Testis (tissue), 2 donors: ENCODE measurements at regions not wholly inside any gene's neighbourhood (a gene's known extent, or its start where the extent isn't known, plus 50 kb on each side); places are given as distances from the start of the nearest gene placed in this dataset.

ENCODE experiments used
- DNase-seq: peaks from one replicate; pipeline ENCODE4 v3.0.0-alpha.2; 2019
- H3K27ac ChIP-seq, 2 donors: fragments of 200-600 bp; sonication (generic); one replicate each; pipeline ENCODE4 v1.5.1; 2019
- H3K27me3 ChIP-seq: fragments of 200-600 bp; sonication (generic); one replicate; pipeline ENCODE4 v1.5.1; 2019
- H3K36me3 ChIP-seq: fragments of 200-600 bp; sonication (generic); one replicate; pipeline ENCODE4 v1.5.1; 2017; ENCODE audit warnings: low read depth; ENCODE audit errors: missing control alignments
- H3K4me1 ChIP-seq: fragments of 200-600 bp; sonication (generic); one replicate; pipeline ENCODE4 v1.5.1; 2019
- H3K4me3 ChIP-seq, 2 donors: fragments of 200-600 bp; sonication (generic); one replicate each; pipeline ENCODE4 v1.5.1; 2017 to 2019
- H3K9me3 ChIP-seq: fragments of 200-600 bp; sonication (generic); one replicate; pipeline ENCODE4 v1.5.1; 2017
- POLR2A ChIP-seq: fragments of 450-650 bp; IDR thresholded peaks from one replicate; pipeline ENCODE4 v1.6.1; 2017; ENCODE audit warnings: antibody characterized with exemption, mild to moderate bottlenecking, moderate library complexity
- WGBS, 2 donors: methylation state at CpG; one replicate each; pipeline ENCODE4 v1.1.5; 2018; 5-methylcytosine and 5-hydroxymethylcytosine counted together
- intact Hi-C: fragments of 100-400 bp; cut with DNase I; formaldehyde crosslinking; loops from one replicate; pipeline ENCODE4 v1.15.1; 2023; ENCODE audit warnings: low total_unique reads
- TF ChIP-seq, protein P1 (sequence below), 3 experiments: fragments of 450-650 bp in 2 of 3; fragments of 200-600 bp in 1 of 3; sonication (generic) in 1 of 3; IDR thresholded peaks; one replicate each; pipeline ENCODE4 v1.5.1; 2016 to 2019; ENCODE audit warnings: antibody characterized with exemption in 3 of 3, mild to moderate bottlenecking in 2 of 3, moderate library complexity in 1 of 3

DNA sequence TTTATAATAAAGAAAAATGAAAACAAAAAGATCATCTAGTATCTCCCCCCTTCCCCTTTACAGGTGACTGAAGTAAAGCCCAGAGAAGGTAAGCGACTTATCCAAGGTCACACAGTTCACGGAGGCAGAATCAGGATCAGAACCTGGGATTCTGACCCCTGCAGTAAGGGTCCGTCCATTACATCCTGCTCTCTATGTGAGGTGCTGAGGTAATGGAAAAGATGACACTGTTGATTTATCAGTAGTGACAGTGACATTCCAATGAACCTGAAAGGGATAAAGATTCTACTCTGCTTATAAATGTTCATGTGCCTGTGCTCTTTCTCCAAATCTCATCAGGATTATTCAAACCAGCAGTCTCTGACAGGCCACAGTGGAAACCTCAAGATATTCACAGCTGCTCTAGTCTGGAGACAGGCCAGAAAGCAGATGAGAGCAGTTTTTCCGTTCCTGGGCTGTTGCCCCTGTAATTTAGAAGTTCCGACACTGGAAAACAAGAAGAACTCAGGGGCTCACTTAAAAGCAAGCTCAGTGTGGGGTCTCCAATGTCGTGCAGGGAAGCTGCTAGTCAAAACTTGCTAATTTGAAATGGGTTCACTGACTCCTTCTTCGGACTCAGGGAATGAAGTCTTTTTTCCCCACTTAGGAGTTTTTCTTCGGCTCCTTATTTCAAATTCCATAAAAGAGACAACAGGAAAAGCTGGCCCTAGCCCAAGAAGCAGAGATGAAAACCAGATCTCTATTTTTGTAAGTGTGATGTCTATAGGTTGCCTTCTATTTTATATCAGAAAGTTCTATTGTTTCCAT, 131.8 kb upstream of the EEA1 start:
- Histone ChIP-seq H3K4me3 (no peak overlapping the region), H3K27ac (peak overlapping the region in 1 of 2 donors; percentile 45), H3K4me1 (peaks cover 10% of the 10 kb centered on the region), H3K27me3 (no peaks in the 10 kb centered on the region), H3K36me3 (no peaks in the 10 kb centered on the region), H3K9me3 (no peaks in the 10 kb centered on the region)
- intact Hi-C loops: no loop called here
- peak; percentile 55 for DNase-seq
- no peak for TF ChIP-seq POLR2A
- TF ChIP-seq, protein P1, sequence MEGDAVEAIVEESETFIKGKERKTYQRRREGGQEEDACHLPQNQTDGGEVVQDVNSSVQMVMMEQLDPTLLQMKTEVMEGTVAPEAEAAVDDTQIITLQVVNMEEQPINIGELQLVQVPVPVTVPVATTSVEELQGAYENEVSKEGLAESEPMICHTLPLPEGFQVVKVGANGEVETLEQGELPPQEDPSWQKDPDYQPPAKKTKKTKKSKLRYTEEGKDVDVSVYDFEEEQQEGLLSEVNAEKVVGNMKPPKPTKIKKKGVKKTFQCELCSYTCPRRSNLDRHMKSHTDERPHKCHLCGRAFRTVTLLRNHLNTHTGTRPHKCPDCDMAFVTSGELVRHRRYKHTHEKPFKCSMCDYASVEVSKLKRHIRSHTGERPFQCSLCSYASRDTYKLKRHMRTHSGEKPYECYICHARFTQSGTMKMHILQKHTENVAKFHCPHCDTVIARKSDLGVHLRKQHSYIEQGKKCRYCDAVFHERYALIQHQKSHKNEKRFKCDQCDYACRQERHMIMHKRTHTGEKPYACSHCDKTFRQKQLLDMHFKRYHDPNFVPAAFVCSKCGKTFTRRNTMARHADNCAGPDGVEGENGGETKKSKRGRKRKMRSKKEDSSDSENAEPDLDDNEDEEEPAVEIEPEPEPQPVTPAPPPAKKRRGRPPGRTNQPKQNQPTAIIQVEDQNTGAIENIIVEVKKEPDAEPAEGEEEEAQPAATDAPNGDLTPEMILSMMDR (IDR thresholded peaks at IDR 0.05): no peak
- WGBS, 2 donors: 51 to 55% methylated on average over 8 of the region's 8 CpGs

DNA sequence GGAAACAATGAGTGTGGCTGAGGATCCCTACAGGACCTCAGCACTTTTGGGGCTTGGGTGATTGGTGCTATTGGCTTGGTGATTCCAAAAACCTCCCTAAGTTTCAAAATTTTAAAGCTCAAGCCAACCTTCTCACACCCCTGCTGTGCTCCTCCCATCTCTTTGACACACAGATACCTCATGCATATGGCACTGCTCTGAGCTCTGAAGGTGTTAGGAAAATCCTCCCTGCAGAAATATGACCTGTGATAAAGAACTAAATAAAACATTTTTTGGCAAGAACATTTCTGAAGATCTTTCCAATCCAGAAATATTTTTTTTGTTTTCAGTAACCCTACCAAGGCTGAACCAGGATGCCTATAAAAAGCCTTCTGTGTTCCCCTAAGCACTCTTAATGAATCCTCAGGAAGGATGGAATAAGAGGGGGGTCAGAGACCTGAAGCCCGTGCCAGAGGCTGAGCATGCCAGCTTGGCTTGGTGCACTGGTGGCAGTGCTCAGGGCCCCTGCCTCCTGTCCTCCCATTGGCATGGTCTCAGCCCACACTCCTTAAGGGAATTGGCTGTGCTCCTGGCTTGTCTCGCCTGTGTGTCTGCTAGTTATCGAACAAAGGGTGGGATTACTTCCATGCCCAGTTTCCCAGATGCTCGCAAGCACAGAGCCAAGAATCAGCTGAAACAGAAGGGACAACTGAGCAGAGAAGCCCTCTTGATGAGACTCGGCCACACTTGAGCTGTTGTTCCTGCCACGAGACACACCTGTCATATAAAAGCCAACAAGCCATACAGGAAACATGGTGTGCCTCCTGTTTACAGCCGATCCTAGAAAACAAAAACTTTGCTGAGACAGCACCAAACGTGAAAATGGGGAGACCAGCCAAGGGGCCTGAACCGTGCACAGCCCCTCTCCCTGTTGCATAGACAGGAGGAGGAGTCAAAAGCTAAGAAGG, 132.7 kb upstream of the EEA1 start:
- TF ChIP-seq, protein P1 (IDR thresholded peaks at IDR 0.05): no peak
- TF ChIP-seq POLR2A: no peak
- intact Hi-C loops: no loop called here
- no peaks in the 10 kb centered on the region for H3K27me3 ChIP-seq
- H3K4me3 ChIP-seq: no peak overlapping the region
- peak overlapping the region in 1 of 2 donors; percentile 45 for H3K27ac ChIP-seq
- H3K36me3 ChIP-seq: no peaks in the 10 kb centered on the region
- peaks cover 10% of the 10 kb centered on the region for H3K4me1 ChIP-seq
- DNase-seq: no peak
- WGBS, 2 donors: 49 to 53% methylated on average over 6 to 9 of the region's 9 CpGs
- no peaks in the 10 kb centered on the region for H3K9me3 ChIP-seq

DNA sequence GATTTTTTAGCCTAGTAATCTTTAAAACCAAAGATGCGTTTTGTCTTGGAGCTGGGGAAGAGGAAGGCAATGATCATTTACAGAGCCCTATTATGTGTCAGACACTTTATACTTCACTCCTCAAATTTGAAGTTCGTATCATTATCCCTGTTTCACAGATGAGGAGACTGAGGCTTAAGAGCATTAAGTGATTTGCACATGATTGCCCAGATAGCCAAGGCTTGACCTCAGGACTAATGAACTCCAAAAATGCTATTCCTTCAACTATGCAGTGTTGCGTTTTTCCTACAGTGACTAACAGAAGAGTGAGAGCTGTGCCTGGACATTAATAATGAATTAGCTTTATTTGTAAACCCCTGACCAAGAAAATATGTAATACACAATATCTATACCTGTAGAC, 136.8 kb upstream of the EEA1 start:
- DNase-seq: no peak
- Histone ChIP-seq H3K4me1 (peaks cover 5% of the 10 kb centered on the region), H3K27me3 (no peaks in the 10 kb centered on the region), H3K9me3 (no peaks in the 10 kb centered on the region), H3K36me3 (no peaks in the 10 kb centered on the region), H3K4me3 (no peak overlapping the region), H3K27ac (no peak overlapping the region)
- intact Hi-C loops: no loop called here
- no peak for TF ChIP-seq POLR2A
- TF ChIP-seq, protein P1 (IDR thresholded peaks at IDR 0.05): no peak
- WGBS, 2 donors: 85 to 86% methylated on average over 3 of the region's 3 CpGs

DNA sequence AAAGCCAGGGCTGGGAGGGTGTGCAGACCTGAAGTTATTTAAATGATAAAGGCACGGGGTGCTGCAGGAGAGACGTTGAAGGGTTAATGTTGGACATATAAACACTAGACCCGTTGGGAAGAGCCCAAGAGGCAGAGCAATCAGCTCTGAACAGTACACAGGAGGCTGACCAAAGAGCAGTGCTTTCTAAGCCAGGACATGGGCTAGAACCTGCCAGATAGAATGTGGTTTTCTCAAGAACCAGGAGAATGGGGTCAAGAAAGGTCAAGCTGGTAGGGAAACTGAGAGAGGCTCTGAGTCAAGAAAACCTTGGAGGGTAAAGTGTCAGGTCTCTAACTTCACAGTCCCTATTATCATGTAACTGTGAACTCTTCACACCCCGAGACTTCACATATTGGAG, 143.2 kb upstream of the EEA1 start:
- no peak overlapping the region for H3K4me3 ChIP-seq

More for the DNA sequence above, 143.2 kb upstream of the EEA1 start:
- Histone ChIP-seq H3K36me3 (no peaks in the 10 kb centered on the region), H3K27ac (no peak overlapping the region), H3K9me3 (no peaks in the 10 kb centered on the region), H3K27me3 (no peaks in the 10 kb centered on the region), H3K4me1 (no peaks in the 10 kb centered on the region)
- TF ChIP-seq POLR2A: no peak
- TF ChIP-seq, protein P1 (IDR thresholded peaks at IDR 0.05): no peak
- WGBS, 2 donors: 70 to 73% methylated on average over 4 of the region's 4 CpGs
- intact Hi-C loops: no loop called here
- no peak for DNase-seq
